Activated effector memory CD4-positive, alpha-beta T cell treated with anti-CD3 and anti-CD28 coated beads, Interleukin-2, amount 50 U/mL, for 16 hours (primary cell): ENCODE measurements at regions not wholly inside any gene's neighbourhood (a gene's known extent, or its start where the extent isn't known, plus 50 kb on each side); places are given as distances from the start of the nearest gene placed in this dataset.

Experiments used
- DNase-seq: peaks from one replicate; pipeline ENCODE4 v3.0.0-alpha.2; 2020

DNA sequence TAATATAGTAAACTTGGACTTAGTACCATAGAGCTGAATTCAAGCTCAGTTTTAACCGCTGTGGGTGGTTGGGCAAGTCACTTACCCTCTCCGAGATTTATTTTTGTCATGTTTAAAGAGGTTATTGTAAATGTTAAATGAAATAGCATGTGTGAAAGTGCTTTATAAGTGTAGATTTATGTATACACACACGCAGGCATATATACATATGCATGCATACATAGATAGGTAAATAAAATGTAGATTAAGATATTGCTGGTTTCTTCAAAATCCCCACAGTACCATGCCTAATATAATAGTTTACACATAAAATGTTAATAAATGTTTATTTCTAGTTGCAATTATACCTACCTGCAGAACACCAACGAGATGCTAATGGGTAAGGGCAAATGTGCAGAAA, 164.5 kb upstream of the EGFLAM start:
- no peak for DNase-seq

DNA sequence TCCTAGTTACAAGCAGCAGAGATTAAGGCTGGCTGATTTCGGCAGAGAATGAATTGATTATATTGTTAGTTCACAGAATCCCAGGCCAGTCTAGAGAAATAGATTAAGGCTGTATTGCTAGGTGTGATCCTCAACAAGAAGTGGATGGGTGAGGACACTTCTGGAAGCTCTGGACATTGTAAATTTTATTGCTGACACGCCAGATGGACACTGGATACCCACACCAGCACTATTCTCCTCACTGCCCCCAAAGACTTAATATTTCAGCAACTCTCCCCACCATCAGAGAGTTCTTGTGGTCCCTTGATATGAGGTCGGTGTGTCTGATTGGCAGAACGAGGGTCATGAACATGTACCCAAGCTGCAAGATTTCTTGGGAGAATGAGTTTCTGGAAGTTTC, 171.6 kb upstream of the EGFLAM start:
- no peak for DNase-seq

GRCh38 chr5:38079620-38080402, 178.5 kb upstream of the EGFLAM start:
- no peak for DNase-seq

- no peak for DNase-seq
These were observed 180.2 kb upstream of the EGFLAM start for GRCh38 chr5:38078161-38078560.

DNA sequence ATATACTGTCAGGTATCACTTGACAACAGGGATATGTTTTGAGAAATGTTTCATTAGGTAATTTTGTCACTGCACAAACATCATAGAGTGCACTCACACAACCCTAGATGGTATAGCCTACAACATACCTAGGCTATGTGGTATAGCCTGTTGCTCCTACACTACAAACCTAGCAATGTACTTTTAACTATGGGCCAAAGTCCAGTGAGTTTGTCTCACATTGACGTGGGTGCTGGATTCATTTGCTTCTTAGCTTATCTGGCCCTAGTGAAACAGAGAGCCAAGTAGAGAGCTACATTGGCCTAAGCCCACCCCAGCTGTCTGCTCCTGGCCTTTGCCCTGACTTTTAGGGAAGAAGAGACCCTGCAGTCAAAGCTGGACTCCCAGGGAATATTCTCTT, 180.7 kb upstream of the EGFLAM start:
- no peak for DNase-seq

DNA sequence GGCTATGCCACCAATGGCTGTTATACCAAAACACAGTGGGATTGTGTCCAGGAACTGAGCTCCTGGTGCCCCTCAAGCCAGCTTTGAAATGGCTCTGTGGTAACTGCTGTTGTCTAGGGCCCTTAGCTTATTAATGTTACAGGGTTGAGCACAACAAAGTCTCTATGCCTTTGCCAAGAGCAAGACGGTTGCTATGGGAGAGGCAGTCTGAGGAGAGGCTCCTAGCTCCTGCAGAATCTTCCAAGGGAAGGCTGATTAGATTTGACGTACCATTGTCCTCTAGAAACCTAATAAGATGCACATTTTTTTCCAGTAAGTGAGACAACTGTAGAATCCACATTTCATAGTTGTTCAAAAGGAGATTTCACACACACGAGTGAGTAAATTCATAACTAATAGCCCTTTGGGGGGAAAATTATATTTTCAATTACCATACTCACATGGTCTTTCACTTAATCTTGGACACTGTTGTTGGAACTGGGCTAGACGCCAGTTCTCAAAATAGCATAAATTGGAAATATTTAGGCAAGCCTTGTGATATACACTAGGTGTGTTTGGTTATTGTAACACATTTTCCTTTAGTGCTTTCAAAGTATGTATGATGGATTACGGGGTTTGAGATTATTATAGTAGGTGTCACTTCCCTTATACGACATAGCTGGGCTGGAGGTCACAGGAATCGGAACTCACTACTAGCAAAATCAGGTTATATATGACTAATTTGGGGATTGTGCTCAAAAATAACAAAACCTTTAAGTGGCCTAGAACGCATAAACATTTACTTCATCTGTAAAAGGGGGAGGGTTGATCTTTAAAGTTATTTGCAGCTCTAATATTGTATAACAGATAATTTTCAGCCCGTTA, 186.3 kb upstream of the EGFLAM start:
- no peak for DNase-seq

- DNase-seq, result no peak
These were observed 187.9 kb upstream of the EGFLAM start for GRCh38 chr5:38070304-38070950.

DNA sequence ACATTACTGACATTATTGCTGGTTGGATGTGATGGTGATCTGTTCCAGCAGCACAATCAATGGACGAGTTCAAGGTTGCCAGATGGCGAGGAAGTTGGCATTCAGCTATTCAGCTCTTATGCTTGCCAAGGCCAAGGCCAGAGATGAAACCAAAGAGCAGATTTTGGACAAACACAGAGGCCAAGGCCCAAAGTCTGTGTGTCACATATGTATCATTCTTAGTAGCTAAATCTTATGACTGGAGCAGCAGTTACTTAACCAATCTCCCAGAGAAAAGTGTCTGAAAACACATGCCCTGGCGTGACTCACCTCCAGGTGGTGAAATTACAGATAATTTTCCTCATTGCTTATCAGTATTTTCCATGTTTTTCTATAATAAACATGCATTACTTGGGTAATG, 189.0 kb upstream of the EGFLAM start:
- no peak for DNase-seq

DNA sequence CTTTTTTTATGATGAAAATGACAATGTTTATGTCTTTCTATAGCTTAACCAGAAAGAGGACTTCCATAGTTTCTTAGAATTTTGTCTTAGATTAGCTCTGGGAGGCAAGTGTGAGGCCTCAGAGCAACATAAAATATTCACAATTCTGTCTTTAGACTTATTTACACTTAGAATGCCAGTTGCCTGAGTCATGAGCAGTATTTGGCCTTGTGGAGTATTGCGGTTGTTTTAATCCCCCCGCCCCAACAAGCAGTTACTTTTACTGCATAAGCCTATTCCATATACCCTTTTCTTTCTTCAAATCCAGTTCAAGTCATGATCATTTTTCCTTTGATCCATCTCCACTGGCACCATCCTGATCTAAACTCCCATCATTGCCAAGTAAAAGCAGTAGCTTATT, 198.0 kb upstream of the EGFLAM start:
- no peak for DNase-seq

DNA sequence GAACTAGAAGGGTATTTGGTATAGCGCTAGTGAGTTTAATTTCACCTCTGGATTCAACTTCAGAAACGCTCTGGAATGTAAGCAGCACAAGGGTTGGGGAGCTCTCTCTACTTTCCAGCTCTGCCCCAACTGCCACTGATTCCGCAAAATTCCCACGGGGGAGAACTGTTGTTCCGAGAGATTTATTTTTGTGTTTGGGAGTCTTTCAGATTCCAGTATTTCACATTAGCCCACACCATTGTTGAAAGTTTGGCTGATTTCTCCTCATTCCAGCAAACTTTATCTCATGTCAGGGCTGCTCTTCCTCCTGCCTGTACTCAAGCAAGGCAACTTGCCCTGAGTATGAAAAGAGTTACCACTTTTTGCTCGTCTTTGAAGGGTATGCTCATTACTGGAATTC, 198.5 kb upstream of the EGFLAM start:
- no peak for DNase-seq

- DNase-seq, result no peak
These were observed 206.4 kb upstream of the EGFLAM start for GRCh38 chr5:38051711-38052511.

GRCh38 chr5:38048400-38048799, 208.6 kb upstream of the GDNF start:
- DNase-seq, result no peak

- DNase-seq, result no peak
These were observed 206.3 kb upstream of the GDNF start for GRCh38 chr5:38046103-38046502.

DNA sequence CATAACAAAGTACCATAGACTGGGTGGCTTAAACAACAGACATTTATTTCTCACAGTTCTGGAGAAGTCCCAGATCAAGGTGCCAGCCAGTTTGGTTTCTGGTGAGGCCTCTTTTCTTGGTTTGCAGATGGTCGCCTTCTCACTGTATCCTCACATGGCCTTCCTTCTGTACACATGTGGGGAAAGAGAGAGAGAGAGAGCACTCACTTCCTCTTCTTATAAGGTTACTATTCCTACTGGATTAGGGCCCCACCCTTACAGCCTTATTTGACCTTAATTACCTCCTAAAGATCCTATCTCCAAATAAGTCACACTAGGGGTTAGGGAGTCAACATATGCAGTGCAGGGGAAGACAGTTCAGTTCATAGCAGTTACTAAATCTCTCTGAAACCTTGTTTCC, 205.6 kb upstream of the GDNF start:
- DNase-seq, result no peak

DNA sequence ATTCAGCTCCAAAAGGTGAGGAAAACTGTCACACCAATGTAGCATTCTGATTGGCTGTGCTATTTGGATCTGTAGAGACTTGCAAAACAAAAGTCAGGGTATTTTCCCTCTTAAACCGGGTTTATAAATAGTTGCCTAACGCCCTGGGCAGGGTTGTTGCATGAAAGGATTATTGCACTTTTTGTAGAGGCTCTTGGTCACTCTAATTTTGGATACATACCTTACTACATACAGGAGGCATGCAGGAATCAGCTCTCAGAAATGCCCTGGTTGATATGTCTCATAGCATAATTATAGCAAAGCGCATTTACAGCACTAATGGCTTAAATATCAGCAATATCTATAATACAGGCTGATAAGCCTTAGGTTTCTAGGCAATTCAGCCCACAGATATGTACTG, 200.0 kb upstream of the GDNF start:
- no peak for DNase-seq

DNA sequence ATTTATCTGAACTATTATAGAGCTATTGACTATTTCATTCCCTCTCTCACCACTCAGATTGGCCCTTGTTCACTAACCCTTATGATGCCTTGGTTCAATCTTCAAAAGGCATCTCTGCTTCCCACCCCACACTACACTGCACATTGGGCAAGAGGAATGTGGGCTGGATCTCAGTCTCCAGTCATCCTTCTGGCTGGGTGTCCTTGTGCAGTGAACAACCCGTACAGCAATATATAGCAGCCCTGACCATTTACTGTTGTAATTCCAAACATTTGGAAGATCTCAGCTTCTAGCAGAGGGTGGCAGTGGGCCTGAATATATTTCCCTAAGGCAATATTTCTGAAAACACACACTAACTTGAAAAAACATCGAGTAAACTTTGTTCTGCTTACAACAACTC, 199.2 kb upstream of the GDNF start:
- no peak for DNase-seq

DNA sequence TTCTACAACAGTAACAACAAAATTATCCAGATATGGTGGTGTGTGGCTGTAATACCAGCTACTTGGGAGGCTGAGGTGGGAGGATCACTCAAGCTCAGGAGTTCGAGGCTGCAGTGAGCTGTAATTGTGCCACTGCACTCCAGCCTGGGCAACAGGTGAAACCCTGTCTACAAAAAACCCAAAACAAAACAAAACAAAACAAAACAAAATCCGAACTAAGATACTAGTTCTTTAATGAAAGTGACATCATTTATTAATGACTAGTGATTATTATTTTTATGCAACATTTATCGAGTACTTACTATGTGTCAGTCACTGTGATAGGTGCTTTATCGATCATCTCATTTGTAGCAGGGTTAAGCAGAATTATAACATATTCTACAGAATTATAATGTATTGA, 196.9 kb upstream of the GDNF start:
- DNase-seq, result no peak

DNA sequence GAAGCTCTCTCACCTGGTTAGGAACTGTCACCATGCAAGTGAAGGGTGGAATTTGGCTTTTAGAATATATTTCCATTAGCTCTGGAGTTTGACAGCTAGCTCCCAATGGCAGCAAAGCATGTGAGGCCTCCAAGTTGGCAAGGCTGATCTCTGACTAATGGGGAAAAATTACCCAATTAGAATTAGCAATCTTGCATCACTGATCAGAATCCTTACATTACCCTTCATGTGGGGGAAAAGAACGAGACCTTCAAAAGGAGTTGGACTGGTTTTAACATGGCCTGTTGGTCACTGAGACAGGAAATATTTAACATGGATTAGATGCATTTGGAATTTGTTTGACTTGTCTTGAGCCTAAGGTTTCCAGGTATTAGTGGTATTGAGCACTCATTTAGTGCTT, 192.3 kb upstream of the GDNF start:
- no peak for DNase-seq

DNA sequence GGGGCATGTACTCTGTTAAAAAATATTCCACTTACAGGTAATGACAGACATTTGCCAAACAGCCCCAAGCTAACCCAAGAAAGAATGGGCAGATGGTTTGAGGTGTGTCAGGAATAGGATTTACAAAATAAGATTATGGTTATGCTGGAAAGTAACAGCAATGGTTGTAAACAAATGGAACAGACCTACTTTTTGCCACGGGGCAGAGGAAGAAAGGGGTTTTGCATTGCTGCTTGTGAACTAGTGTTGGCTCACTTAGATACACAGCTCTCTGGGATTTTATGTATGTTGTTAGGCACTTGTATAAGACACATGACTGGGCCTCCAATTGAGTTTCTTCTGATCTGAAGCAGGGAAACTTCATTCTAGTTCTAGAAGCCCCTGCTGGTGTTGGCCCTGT, 191.5 kb upstream of the GDNF start:
- DNase-seq, result no peak

DNA sequence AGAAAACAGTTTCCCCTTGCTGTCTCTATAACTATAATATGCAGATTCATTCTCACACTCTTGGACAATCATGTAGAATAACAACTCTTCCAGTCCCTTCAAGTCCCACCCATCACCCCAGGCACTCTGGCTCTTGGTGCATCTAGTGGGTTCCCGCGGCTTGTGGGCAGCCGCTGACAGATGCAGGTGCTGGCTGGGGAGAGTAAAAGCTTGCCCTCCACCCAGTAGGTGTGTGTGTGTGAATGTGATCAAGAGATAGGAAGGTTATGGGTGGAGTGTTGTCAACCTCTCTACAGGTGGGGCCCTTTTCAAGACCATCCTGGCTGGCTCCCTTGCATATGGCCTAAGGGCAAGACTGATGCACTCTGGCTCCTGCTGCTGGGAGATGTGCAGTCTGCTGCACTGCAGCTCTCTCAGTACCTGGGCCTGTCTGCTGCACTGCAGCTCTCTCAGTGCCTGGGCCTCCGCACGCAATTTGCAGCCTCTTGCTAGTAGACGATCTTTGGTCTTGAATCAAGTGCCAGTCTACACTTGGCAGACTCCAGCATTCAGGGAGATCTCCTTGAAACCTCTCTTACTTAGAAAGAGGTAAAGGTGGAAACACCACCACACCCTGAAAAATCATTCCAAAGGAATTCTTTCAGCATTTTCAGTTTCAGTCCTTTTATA, 189.7 kb upstream of the GDNF start:
- DNase-seq, result no peak

- no peak for DNase-seq
These were observed 184.0 kb upstream of the GDNF start for GRCh38 chr5:38023799-38024198.

GRCh38 chr5:38023371-38023770, 183.5 kb upstream of the GDNF start:
- DNase-seq, result no peak

GRCh38 chr5:38022631-38023030, 182.8 kb upstream of the GDNF start:
- no peak for DNase-seq
